Dermis blood vessel endothelial cell (primary cell): ENCODE measurements at regions not wholly inside any gene's neighbourhood (a gene's known extent, or its start where the extent isn't known, plus 50 kb on each side); places are given as distances from the start of the nearest gene placed in this dataset.

Experiments
- DNase-seq: peaks from one replicate; pipeline ENCODE4 v3.0.0; 2010

DNA sequence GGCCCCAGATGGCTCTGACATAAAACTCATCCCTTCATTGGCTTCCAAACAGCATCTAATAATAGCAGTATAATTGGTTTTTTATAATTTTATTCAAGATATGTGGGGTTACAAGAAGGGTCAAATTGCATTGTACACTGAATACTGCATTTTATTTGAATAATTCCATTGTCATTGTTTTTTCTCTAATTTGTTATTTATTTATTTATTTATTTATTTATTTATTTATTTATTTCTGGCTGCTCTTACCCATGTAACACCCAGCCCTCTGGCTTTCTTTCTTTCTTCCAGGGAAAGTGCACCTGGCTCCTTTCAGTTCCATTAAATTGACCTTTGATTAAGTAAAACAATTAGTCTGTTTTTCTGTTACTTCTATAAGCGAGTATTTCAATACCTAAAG, 210.1 kb downstream of the CDH9 start:
- DNase-seq = no peak

DNA sequence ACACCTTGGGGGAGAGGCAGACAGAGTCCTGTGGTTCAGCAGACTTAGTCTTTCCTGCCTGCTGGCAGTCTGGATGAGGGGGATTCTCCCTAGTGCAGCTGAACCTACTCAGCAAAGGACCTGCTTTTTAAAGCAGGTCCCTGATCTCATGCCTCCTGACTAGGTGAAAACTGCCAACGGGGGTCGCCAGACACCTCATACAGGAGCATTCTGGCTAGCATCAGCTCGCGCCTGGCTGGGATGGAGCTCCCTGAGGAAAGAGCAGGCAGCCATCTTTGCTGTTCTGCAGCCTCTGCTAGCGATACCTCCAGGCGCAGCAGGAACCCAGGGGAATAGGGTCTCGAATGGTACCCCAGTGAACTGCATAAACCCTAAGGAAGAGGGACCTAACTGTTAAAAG, 225.2 kb downstream of the CDH9 start:
- DNase-seq = no peak

DNA sequence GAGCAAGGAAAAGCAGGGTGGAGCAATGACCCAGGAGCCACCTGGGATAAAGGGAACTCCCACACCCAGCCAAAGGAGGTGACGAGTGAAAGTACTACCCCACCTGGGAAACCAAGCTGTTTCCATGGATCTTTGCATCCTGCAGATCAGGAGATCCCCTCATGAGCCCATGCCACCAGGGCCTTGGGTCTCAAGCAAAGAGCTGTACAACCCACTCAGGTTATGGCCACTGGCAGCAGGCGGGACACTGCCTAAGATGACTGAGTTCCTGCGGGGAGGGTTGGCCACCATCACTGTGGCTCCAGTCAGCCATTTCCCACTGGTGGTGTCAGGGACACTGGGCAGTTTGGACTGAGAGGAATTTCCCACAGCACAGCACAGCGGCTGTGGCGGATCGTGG, 225.7 kb downstream of the CDH9 start:
- DNase-seq = no peak

DNA sequence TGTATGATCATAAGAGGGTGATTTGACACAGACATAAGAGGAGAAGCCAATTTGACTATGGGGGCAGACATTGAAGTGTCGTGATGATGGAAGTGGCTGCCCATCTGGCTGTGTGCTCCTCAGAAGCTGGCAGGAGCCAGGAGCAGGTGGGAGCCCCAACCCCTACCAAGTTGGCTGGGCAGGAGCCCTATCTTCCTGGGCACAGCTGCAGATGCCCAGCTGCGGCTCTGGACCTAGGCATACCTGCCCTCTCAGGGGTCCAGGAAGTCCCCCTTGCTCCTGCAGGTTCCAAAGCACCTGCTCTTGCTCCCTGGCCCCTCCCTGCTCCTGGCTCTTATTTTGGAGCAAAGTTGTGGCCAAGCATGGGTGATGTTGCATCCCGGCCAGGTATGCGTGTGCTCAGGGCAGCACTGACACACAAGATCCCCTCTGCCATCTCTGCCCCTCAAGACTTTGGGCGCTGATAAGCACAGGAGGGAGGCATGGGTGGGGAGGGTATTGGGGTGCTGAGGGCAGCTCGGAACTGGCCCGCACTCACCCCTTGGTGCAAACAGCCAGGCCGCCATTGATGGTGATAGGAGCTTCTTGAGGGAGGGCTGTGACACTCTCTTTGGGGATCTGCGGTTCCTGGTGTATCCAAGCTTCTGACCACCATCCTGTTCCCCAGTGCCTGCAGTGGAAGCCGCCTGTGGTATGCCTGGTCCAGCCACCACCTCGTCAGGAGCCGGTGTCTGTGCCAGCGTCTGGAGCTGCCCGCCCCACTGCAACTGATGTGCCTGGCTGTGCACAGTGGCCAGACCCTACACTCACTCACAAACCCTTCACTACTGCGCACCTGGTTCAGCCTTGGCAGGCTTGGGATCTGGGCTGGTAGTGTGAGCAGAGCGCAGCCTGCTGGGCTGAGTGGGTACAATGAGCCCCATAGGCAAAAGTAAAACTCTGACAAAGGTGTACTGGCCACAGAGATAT, 230.9 kb downstream of the CDH9 start:
- DNase-seq = no peak

DNA sequence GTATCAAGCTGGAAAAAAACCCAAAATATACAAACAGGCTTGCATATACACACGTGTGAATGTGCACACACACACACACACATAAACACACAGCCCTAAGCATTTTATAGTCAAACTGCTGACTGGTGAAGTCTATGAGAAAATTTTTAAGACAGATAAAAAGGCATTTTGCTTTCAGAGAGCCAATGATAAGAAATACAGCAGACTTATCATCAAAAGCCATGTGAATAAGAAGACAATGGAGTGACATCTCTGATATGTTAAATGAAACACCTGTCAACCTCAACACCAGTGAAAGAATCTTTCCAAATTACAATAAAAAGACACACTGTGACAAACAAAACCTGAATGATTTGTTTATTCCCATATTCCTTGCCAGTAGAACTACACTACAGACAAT, 233.3 kb downstream of the CDH9 start:
- no peak for DNase-seq

DNA sequence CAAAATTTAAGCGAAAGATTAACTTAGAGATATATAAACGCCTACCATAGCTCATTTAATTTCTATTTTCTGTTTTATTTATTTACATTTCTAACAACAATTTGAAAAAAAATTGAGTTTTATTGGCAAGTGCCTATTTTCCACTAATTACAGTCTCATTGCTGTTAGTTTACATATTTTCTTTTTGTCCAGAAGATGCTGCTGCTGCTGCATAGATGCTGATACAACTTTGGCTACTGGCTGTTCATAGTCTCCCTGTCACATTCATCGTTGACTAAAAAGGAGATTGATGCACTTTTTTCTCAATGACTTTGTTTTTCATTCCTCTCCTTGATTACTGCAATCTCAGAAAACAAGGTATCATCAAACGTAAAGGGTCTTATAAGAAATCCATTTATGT, 235.4 kb downstream of the CDH9 start:
- no peak for DNase-seq

DNA sequence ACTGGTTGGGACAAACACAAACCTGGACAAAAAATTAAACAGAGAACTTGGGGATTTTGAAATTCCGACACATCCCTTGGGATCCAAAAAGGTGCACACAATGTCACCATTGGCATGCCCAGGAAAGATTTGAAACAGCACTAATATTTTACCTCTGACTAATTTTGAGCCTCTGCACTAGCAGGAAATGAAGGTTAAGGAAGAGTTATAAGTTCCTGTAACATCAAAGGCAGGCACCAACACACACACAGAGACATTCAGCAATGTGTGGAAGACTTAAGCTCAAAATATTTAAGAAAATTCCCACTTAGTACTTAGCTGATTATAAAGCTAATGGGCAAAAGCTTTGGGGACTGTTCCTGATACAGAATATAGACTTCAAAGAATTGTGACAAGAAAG, 247.0 kb downstream of the CDH9 start:
- DNase-seq = no peak

DNA sequence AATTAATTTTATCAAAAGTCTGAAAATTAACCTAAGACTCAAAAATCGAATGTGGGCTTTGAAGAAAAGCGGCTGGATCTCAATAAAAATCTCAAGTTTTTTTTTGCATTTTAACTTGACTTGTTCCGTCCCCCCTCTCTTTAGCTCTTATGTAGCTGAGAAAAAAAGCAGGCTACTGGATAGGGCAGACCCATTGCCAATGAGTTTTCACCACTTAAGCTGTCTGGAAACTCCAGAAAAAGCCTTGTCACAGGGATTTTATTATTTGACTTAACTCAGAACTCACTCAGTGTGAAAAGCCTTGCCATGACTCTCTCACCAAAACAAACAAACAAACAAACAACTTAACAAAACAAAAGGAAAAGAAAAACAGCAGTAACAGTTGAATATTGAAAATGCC, 247.4 kb downstream of the CDH9 start:
- no peak for DNase-seq

DNA sequence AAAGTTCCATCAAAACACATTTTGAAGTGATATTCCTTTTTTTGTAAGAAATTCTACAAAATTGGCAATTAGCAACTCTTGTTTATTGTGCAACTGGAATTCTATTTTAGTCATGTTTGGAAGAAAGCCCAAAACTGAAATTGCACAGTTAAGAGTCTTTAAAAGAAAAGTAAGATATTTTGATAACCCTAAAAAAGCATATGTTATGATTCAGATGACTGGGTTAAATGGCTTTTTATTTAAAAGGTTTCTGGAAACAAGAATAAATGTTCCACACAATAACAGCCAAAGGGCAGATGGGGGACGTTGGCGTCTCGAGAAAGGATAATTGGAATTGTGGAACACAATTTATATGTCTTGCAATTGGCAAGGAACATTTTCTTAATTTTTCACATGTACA, 275.2 kb downstream of the CDH9 start:
- no peak for DNase-seq

DNA sequence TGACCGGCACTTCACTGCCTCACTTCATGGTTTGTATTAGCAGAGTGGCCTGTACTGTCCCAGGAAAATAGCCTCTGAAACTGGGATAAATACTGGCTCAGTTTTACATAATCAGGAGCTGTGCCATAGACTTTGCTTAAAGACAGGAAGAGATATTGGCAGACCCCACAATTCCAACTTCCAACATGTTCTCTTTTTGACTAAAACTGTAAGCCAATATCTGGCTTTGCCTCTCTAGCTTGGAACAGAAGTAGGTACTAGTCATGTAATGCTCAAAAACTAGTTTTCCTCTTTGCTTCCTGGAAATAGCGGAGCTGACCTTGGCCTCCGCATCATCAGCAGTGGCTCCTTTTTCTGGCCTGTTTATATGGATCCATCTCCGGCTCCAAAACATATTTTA, 276.9 kb downstream of the CDH9 start:
- DNase-seq = no peak

DNA sequence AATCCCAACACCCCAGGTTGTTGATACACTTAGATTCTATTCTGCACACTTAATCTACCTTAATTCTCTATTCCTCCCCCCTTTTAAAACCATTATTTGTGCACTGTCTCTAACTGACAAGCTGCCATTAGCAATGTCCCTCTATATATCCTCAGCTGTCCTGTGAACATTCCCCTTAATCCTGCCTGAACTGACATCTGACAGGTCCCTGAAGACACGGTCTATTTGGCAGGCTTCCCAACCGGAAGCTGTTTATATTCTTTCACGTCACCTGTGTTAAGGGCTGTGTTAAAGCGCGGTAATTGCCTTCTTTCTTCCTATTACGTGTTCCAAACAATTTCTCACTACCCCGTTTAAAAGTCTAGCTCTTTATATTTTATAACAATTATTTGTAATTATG, 277.3 kb downstream of the CDH9 start:
- DNase-seq = no peak

DNA sequence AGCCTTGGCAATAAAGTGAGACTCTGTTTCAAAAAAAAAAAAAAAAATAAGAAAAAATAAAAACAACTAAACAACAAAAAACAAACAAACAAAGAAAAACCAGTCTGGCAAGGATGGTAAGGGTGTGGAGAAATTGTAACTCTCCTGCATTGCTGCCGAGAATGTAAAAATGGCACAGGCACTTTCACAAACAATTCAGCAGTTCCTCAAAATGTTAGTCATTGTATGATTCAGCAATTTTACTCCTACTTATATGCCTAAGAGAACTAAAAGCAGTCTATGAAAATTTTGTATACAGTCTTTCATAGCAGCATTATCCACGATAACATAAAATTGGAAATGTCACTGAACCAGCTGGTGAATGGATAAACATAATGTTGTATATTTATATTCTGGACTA, 280.4 kb downstream of the CDH9 start:
- no peak for DNase-seq

DNA sequence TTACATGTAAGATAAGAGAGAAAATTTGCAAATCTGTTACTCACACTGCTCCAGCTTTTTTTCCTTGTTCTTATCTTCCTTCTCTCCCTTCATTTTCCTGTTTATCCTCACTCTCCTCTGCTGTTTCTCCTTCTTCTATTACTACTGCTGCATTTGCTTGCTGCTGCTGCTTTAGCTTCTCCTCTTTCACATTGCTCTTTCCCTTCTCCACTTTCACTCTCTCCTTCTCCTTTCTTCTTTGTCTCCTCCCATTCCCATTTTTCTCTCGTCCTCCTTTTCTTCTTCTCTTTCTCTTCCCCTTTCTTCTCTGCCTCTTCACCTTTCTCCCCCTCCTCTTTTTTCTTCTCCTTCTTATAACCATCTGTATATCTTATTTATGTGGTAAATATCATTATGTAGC, 288.6 kb downstream of the CDH9 start:
- DNase-seq = no peak

DNA sequence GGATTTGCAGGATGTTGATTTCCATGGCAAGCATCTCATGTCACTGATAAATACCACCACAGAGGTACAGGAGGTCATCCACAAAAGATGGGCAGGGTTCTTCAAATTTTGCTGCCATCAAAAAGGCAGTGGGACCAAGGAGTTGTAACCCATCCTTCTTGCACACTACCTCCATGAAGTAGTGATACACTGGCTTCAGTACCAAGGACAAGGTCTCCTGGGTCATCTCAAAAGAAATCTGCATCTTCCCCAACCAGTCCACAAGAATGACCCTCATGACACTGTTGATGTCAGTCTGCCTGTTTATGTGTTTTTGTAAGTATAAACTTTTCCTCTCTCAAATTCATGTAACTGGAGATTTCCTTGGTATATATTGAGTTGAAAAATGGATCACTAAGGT, 298.2 kb downstream of the CDH9 start:
- DNase-seq = no peak

DNA sequence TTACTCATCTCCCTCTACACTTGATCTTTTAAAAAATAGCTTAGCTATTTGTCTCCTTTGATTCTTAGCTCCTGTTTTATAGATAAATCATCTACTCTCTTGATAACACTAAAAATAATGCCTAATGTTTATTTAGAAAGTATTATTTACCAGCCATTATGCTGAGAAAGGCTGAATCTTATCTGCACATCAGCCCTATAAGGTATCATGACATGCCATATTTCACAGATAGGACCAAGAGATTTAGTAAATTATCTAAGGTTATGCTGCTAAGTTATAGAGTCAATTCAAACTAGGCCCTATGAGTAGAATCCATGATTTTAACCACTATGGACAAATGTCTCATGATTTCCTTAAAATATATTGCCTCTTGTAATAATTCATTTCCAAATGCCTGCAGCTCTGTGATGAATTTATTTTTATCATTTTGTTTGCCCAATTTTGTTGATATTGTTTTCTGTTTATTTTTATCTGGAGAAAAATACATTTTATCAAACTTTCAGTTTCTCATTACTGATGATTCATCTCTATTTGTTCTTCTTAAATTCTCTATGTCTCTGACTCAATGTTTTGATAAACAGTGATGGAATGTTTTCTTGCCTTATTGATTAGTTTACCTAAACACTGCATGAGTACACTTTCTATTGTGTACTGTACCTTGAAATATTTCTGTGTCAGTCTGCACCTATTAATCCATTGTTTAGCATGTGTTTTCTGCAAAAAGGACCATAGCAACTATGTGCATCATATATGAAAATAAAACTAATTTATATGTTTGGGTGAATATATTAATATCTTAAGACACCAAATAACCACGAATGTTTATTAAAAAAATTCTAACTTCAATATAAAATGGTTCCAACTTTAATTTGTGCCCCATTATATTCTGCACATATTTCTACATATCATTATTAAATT, 300.8 kb downstream of the CDH9 start:
- no peak for DNase-seq

DNA sequence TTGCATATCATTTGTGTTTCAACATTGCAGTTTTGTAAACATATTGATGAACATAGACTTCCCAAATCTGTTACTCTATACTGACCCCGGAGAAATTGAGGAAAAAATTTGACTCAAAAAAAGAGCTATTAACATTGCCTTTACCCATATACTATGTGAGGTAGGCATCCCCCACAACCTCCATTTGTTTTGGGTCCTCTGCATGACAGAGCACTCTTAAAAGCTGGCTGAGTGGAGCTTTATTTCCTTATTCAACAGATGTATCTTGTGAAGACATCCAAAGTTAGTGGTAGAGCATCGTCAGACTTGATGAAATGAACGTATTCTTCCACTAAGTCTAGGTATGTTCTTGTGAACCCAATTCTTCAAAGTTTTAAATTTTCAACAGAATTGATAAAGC, 310.5 kb downstream of the CDH9 start:
- no peak for DNase-seq

DNA sequence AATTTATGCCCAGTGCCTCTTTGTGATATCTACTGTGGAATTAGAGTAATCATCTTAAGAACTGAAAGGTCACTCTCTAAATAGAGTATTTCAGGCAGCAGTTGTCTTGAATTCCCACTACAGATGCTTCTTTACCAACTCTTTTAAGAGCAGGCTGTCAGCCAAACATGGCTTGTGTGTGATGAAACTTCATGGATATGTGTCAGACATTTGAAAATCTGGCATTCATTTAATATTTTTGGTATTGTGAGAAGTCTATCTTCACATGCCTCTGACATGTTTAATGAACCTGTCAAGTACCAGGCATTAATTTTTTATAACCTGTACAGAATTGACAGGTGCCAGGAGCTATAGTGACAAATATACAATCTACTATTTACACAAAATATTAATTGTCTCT, 318.6 kb downstream of the CDH9 start:
- no peak for DNase-seq

DNA sequence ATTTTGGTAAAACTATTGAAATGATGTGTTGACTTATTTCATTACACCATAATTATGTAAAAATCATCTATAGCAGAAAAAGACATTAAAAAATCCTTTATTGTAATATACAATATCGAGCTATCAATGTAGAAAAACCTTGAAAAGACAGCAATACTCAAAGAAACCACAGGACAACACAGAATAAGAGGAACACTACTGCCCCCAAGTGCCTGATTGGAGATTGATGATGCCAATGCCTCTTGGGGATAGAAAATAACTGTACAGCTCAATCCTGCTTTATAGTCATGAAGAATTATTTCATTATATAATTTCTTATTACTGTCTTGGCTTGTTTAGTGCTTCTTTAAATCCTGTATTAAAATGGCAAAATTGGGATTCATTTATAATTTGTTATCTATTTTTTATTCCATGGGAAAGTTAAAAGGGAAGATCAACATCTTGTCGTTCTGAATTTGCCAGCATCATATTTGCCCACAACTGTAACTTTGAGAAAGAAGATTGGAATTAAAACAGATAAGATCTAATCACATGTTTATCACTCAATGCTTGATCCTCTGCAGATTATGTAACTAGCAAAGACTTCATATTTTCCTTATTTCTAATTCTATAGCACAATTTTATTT, 337.5 kb downstream of the CDH9 start:
- peak; percentile 0 for DNase-seq

DNA sequence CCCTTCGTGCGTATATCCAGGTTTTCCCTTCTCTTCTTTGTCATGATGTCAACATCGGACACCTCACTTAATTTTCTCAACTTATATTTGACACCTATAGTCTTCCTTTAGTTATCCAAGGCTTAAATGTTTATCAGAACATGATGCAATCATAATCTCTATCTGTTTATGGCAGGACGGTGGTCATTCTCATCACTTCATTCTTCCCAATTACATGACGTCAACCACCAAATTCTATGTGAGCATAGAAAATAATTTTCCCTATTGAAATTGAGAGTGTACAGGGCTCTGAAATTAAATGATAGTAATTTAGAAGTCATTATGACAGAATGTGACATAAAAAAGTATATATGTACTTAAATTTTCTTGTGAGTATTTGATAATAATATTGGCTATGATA, 345.4 kb downstream of the CDH9 start:
- DNase-seq = no peak

DNA sequence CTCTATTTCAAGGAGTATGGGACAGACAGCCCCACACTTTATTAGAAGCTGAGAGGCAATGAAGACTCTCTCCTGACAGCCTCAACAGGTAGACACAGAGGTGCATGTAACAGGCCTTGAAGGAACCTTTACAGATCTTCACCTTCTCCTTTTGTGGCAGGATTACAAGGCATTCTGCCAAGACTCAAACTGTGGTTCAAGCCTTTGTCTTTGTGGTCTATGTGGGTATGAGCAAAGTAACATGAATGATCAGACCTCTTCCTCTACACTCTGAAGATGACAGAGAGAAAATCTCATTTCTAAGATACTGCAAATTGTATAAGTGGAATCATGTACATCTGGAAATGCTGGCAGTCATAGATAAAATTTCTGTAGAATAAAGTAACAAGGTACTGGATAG, 346.9 kb downstream of the CDH9 start:
- DNase-seq = no peak

DNA sequence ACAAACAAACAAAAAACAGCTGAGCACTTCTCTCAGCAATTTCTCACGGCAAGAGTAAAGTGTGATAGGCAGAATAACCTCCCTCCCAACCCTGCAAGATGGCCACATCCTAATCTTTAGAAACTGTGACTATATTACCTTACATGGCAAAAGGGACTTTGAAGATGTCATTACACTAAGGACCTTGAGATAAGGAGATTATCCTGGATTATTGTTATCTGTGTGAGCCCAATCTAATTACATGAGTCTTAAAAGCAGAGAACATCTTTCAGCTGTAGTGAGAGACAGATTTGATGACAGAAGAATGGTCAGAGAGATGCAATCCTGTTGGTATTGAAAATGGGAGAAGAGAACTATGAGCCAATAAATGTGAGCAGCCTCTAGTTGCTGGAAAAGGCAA, 347.9 kb downstream of the CDH9 start:
- no peak for DNase-seq

DNA sequence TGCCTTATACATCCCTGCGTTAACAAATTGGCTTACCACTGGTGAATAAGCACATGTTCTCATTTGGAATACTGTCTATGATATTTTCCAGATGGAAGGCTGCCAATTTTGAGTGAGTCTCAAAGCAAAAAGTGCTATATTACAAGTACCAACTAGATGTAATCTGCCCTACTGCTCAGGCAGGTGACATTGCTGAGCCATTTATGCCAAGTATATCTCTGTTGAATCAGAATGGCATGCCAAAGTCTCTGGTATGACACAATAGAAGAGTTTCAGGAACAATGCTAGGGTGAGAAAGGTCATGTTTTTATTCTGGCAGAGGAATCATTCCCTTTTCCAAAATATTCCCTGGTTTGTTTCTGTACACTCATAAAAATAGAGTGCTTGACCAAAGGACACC, 356.5 kb downstream of the CDH9 start:
- DNase-seq = no peak

DNA sequence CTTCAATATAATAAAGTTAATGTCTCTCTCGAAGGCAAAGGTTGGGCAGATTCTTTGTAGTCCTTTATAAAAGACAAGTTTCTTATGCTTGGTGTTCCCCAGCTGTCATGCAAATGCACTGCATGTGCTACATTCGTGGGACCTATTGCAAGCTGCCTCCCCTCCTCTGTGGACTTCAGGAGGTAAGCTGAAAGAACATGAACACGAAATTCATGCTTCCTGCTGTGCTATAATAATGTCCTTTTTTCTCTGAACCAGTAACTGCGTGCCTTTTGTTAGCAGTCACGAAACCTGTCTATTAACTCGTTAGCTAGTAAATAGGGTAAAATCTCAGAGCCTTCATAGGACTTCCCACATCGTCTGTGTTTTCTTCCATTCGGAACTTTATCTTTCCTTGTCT, 363.5 kb downstream of the CDH9 start:
- DNase-seq = no peak
